ENCODE measurements at regions not wholly inside any gene's neighbourhood (a gene's known extent, or its start where the extent isn't known, plus 50 kb on each side); places are given as distances from the start of the nearest gene placed in this dataset.
A peak's percentile ranks its signal among the peaks of the same experiment; 100 is the strongest.

GRCh38 chr10:110355141-110355831 is 50.6 kb upstream of the SMNDC1 start:
- Histone ChIP-seq H3K27ac (ENCODE audit: low read depth in 1 of 2, low read length in 1 of 2) (no peak overlapping the region), H3K9ac (ENCODE audit: insufficient read depth in 1 of 2, low read length in 2 of 2) (no peak overlapping the region), H3K9me3 (ENCODE audit: control insufficient read depth in 4 of 4, insufficient read depth in 3 of 4, low read length in 3 of 4) (no peaks in the 10 kb centered on the region), H3K36me3 (ENCODE audit: control insufficient read depth in 4 of 4, insufficient read depth in 4 of 4, low read length in 4 of 4) (no peaks in the 10 kb centered on the region), H3K27me3 (ENCODE audit: control insufficient read depth in 3 of 3, insufficient read depth in 3 of 3, low read length in 2 of 3) (peaks cover 0 to 12% (median 0%) of the 10 kb centered on the region in 3 donors), H3K4me3 (no peak overlapping the region), H3K4me1 (ENCODE audit: control insufficient read depth in 5 of 5, insufficient read depth in 5 of 5, low read length in 5 of 5) (peaks cover 0 to 15% (median 4%) of the 10 kb centered on the region in 5 donors)
- DNase-seq (no peak), ATAC-seq (ENCODE audit: insufficient read depth, low FRiP score) (no peak)
- WGBS, 2 donors = 92 to 93% methylated on average over 10 of the region's 10 CpGs
- TF ChIP-seq, protein P1, sequence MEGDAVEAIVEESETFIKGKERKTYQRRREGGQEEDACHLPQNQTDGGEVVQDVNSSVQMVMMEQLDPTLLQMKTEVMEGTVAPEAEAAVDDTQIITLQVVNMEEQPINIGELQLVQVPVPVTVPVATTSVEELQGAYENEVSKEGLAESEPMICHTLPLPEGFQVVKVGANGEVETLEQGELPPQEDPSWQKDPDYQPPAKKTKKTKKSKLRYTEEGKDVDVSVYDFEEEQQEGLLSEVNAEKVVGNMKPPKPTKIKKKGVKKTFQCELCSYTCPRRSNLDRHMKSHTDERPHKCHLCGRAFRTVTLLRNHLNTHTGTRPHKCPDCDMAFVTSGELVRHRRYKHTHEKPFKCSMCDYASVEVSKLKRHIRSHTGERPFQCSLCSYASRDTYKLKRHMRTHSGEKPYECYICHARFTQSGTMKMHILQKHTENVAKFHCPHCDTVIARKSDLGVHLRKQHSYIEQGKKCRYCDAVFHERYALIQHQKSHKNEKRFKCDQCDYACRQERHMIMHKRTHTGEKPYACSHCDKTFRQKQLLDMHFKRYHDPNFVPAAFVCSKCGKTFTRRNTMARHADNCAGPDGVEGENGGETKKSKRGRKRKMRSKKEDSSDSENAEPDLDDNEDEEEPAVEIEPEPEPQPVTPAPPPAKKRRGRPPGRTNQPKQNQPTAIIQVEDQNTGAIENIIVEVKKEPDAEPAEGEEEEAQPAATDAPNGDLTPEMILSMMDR (IDR thresholded peaks at IDR 0.05; ENCODE audit: control extremely low read depth, extremely low read depth) = no peak

DNA sequence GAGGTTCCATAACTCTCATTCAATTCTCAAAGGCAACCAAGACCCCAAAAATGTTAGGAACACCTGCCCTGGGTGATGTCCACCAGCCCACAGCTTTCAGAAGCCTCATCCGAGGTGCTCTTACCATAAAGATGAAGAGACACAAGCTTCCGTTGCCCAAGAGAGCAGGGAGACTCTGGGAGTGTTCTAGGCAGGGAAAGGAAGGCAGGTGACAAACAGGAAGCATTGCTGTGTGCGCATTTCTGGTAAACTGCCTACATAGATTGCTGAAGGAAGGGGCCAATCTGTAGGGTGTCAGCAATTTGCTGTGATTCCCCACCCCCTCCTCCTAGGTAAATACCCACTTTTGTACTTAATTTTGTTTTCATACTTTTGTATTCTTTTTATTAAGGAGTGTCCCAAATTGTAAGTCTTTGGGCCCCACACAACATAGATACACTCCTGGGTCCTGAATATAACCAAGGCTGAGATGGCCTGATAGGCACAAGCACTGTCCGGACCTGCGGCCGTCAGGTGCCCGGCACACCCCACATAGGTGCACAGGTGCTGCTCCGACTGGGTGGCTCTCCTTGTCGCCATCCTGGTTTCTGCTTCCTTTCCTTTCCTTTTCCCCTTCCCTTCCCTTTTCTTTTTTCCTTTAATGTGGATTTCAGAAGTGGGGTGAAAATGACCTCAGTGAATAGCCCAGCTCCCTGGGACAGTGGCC is 51.4 kb upstream of the SMNDC1 start:
- DNase-seq (no peak), ATAC-seq (ENCODE audit: insufficient read depth, low FRiP score) (no peak)
- H3K4me1 ChIP-seq (ENCODE audit: control insufficient read depth in 5 of 5, insufficient read depth in 5 of 5, low read length in 5 of 5) = peaks cover 0 to 15% (median 4%) of the 10 kb centered on the region in 5 donors
- no peak overlapping the region for H3K9ac ChIP-seq (ENCODE audit: insufficient read depth in 1 of 2, low read length in 2 of 2)
- H3K27me3 ChIP-seq (ENCODE audit: control insufficient read depth in 3 of 3, insufficient read depth in 3 of 3, low read length in 2 of 3) = peaks cover 0 to 12% (median 0%) of the 10 kb centered on the region in 3 donors
- no peaks in the 10 kb centered on the region for H3K36me3 ChIP-seq (ENCODE audit: control insufficient read depth in 4 of 4, insufficient read depth in 4 of 4, low read length in 4 of 4)
- TF ChIP-seq, protein P1 (IDR thresholded peaks at IDR 0.05; ENCODE audit: control extremely low read depth, extremely low read depth) = no peak
- 69 to 76% methylated on average over 9 of the region's 9 CpGs for WGBS, 2 donors
- no peaks in the 10 kb centered on the region for H3K9me3 ChIP-seq (ENCODE audit: control insufficient read depth in 4 of 4, insufficient read depth in 3 of 4, low read length in 3 of 4)
- H3K4me3 ChIP-seq = no peak overlapping the region
- peak overlapping the region in 1 of 2 donors; percentile 5 for H3K27ac ChIP-seq (ENCODE audit: low read depth in 1 of 2, low read length in 1 of 2)

GRCh38 chr10:110356628-110357245 is 52.0 kb upstream of the SMNDC1 start:
- ATAC-seq (ENCODE audit: insufficient read depth, low FRiP score) (no peak), DNase-seq (peak in 1 of 3 donors; percentile 30)
- Histone ChIP-seq H3K9me3 (ENCODE audit: control insufficient read depth in 4 of 4, insufficient read depth in 3 of 4, low read length in 3 of 4) (no peaks in the 10 kb centered on the region), H3K27me3 (ENCODE audit: control insufficient read depth in 3 of 3, insufficient read depth in 3 of 3, low read length in 2 of 3) (peaks cover 0 to 12% (median 0%) of the 10 kb centered on the region in 3 donors), H3K27ac (ENCODE audit: low read depth in 1 of 2, low read length in 1 of 2) (peak overlapping the region in 1 of 2 donors; percentile 63), H3K36me3 (ENCODE audit: control insufficient read depth in 4 of 4, insufficient read depth in 4 of 4, low read length in 4 of 4) (no peaks in the 10 kb centered on the region), H3K4me3 (no peak overlapping the region), H3K9ac (ENCODE audit: insufficient read depth in 1 of 2, low read length in 2 of 2) (no peak overlapping the region), H3K4me1 (ENCODE audit: control insufficient read depth in 5 of 5, insufficient read depth in 5 of 5, low read length in 5 of 5) (peaks cover 0 to 15% (median 4%) of the 10 kb centered on the region in 5 donors)
- TF ChIP-seq, protein P1 (IDR thresholded peaks at IDR 0.05; ENCODE audit: control extremely low read depth, extremely low read depth) = no peak
- WGBS, 2 donors = 73 to 82% methylated on average over 19 of the region's 19 CpGs
